ENCODE measurements at regions not wholly inside any gene's neighbourhood (a gene's known extent, or its start where the extent isn't known, plus 50 kb on each side); places are given as distances from the start of the nearest gene placed in this dataset.
"Not testable (repeated sequence)": the region's sequence is repeated elsewhere in the genome, so short reads cannot be mapped to it uniquely, and the experiment has no call there.

DNA sequence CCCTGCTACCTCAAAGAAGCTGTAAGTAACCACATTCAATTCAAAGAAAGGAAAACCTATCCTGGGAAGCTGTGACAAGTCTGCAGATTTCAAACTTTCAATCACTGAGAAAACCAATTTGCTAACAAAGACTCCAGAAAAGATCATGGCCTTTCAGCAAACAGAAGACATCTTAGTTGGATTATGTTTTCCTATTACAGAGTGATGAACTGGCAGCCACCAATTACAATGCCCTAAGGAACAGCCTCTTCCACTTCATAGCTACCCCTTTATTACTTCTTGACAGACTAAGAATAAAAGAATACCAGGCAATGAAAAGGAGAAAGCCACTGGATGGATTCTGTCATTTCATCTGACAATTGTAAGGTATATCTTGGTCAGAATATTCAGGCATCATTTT is 128.2 kb upstream of the RASEF start:
- DNase-seq (ENCODE audit: low spot score) (no peak), FAIRE-seq (no peak)

GRCh38 chr9:83189026-83189425 is 126.1 kb upstream of the RASEF start:
- not testable (repeated sequence) for FAIRE-seq; DNase-seq (ENCODE audit: low spot score)

DNA sequence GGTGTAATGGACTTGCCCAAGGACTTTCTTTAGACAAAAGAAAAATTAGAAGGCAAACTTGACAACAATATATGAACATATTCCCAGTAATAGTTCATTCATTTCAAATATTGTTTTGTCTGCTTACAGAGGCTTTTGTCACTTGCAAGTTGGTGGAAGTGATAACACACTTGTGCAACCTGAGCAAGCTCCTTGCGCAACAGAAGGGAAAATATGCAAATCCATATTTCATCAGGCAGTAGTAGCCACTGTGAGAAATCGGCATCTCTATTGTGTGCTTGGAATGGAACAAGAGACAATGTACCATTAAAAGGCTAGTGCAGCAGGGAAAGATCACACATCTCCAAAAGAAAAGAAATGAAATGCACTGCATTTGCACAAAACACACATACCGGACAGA is 125.3 kb upstream of the RASEF start:
- FAIRE-seq: no peak
- no peak for DNase-seq (ENCODE audit: low spot score)

GRCh38 chr9:83186155-83186737 is 123.3 kb upstream of the RASEF start:
- FAIRE-seq: no peak
- DNase-seq (ENCODE audit: low spot score): no peak

DNA sequence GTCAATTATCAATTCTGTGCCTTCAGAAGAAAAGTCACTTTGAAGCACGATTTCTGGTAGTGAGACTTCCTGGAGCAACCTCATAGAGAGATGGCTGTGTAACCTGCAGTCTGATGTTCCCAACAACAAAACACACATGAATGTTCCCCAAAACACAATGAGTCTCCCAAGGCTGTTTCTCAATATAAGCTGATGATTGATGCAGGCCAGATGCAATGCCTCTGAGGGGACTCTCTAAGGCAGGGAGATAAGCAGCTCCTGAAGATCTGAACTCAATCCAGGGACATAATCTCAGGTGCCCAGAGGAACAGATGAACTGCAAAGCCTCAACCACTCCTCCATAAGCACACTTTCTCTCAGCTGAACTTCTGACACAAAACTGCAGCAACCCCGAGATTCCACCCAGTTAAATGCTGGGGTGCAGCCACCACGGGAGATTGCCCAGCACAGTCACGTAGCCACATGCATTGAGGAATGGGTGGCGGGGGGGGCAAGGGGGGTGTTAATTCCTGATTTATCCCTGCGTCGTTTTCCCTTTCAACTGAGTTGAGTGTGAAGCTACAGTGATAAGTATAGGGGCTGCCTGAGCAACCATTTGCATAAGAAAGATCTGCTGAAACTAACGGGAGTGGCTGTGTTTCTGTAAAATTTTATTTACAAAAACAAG is 122.7 kb upstream of the RASEF start:
- DNase-seq (ENCODE audit: low spot score) (no peak), FAIRE-seq (no peak)

DNA sequence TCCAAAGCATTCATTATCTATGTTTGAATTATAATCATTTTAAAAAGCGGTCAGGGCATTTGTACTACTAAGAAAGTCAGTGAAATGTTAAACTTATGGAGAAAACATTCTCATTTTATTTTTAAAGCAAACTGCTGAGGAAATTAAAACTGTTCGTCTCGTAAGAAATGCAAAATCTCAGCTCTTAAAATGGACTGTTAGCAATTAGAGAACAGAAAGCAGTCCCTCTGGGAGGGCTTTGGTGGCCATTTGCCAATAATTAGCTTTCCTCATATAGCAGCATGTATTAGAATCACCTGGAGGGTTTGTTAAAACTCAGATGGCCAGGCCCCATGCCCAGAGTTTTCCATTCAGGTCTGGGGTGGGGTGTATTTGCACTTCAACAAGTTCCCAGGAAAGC is 120.7 kb upstream of the RASEF start:
- DNase-seq (ENCODE audit: low spot score) (no peak), FAIRE-seq (no peak)

DNA sequence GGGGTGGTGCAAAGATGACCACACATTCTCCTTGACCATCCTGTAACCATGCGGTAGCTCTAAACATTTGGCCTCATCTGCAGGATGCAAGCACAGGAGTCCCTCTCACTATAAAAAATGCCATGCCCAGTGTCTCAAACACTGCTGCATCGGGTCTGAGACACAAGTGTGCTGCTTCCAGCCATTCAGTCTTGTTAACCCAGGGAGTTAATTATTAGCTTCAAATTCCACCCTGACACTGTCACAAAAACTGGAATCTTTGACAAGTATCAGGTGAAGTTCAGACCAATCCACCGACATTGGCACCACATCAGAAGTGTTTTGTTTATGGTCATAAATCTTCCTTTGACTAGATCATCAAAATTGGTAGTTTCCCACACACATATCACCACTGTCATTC is 119.1 kb upstream of the RASEF start:
- DNase-seq (ENCODE audit: low spot score): peak; percentile 18
- FAIRE-seq: peak; percentile 69

- DNase-seq (ENCODE audit: low spot score): no peak
- no peak for FAIRE-seq
These were observed 115.8 kb upstream of the RASEF start for GRCh38 chr9:83178717-83179116.

DNA sequence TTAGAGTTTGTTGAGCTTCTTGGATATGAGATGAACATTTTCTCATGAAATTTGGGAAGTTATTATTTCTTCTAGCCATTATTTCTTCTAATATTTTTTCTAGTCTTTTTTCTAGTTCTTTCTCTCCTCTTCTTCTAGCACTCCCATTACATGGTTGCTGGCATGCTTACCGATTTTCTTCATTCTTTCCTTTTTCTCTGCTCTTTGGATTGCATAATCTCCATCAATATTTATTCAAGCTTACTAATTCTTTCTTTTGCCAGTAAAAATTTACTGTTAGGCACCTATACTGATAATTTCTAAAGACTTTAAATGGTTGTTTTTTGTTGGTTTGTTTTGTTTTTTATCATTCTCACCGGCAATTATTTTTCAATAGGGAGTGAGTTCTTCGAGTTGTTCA is 114.8 kb upstream of the RASEF start:
- FAIRE-seq: no peak
- no peak for DNase-seq (ENCODE audit: low spot score)

- FAIRE-seq (no peak), DNase-seq (ENCODE audit: low spot score) (no peak)
These were observed 104.2 kb upstream of the RASEF start for GRCh38 chr9:83167126-83167525.

DNA sequence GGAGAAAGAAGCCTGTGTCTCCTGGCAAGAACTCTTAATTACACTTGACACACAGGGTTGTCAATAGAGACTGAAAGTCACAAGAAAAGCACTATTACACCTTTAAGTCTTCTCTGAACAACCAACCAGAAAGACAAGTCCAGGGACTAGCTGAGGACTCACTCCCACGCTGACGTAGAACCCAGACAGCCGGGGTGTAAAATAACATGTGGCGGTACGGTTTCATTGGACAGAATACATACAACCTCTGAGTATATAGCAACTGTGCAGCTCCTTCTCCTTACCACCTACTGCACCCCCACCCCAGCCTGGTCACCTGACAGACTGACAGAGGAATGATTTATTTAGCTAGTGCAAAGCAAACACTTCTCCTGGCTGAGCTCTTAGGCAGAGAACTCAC is 103.4 kb upstream of the RASEF start:
- no peak for FAIRE-seq
- no peak for DNase-seq (ENCODE audit: low spot score)

- no peak for DNase-seq (ENCODE audit: low spot score)
- no peak for FAIRE-seq
These were observed 92.8 kb upstream of the RASEF start for GRCh38 chr9:83155733-83156132.

DNA sequence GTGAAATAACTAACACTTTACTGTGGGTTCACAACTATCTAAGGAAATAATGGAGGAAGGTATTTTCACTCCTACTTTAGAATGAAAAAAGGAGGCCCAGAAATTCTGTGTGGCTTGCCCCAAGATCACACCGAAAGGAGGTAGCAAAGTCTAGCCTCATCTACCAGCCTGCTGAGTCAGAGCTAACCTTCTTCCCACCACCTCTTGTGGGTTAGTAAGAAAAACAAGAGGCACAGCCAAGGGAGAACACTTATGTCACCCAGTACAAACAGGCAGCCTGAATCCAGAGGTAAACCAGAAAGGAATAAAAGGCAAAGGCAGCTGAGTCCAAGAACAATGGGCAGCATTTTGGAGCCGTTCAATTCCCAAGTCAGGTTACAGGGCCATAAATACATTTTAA is 91.9 kb upstream of the RASEF start:
- peak; percentile 79 for FAIRE-seq
- peak; percentile 74 for DNase-seq (ENCODE audit: low spot score)

GRCh38 chr9:83154087-83154736 is 91.3 kb upstream of the RASEF start:
- DNase-seq (ENCODE audit: low spot score) (peak; percentile 70), FAIRE-seq (peak; percentile 90)

DNA sequence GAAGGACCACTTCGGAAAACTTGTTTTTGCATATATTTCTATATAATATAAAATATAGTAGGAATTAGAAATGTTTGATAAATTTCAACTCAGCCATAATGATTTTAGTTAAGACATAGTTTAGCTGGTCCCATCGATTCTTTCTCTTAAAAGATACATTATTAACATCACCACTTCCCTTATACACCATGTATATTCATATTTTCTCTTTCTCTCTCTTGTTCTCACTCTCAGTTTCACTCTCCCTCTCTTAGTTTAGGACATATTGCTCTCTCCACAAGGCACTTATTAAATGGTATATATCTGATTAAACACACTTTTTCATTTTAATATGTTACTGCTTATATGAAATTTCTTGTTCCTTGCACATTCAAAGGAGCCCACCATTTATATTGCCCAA is 90.1 kb upstream of the RASEF start:
- DNase-seq (ENCODE audit: low spot score) (no peak), FAIRE-seq (no peak)

DNA sequence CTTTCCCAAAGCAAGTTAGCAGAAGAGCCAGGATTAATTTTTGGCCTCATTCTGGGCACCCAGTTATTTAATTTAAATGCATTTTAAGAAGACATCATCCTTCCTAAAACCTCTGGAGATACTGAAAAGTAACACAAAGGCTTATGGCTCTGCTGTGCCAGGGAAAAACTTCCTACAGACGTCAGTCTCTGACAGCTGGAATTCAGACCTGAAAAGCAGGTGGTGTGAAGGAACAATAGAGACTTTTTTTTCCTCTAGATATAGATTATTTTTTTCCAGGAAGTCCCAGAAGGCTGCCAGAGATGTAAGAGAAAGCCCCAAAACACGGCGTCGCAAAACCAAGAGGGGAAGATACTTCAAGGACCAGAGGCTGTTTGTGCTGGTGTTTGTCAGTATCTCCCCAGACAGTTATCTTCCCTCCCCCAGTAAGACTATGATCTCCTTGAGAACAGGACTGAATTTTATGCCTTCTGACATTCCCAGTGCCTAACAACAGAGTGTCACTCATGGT is 88.7 kb upstream of the RASEF start:
- DNase-seq (ENCODE audit: low spot score) (no peak), FAIRE-seq (no peak)

DNA sequence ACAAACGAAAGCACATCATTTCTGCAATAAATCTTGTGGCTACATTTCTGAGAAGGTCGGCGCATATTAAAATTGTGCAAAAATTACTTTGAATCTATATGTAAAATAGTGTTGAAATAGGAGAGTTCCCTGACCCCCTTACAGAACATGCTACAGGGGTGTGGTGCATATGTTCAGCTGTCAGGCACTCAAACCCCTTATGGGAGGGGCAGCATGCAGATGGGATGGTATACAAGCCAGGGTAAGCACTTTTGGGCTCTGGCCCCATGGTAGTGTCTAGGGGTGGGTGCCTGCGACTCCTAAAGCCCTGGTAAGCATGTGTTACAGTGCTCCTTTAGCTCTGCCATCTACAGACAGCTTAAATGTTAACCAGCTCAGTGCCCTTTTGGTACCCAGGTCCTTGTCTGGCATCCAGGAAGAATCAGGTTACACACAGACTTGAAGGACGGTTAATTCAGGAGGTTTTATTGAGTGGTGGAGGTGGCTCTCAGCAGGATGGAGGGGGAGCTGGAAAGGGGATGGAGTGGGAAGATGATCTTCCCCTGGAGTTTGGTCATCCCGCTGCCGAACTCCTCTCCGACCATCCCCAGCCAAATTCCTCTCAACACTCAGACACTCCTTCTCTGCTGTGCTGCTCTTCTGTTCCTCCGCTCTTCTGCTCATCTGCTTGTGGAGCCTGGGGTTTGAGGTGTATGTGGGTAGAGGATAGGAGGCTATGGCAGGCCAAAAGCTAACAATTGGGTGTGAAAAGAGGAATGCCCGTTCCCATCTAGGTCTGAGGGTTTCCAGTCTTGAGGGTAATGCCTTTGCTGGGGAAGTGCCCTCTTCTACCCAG is 84.6 kb upstream of the RASEF start:
- FAIRE-seq: no peak
- DNase-seq (ENCODE audit: low spot score): no peak

GRCh38 chr9:83146325-83146724 is 83.4 kb upstream of the RASEF start:
- DNase-seq (ENCODE audit: low spot score) (no peak), FAIRE-seq (no peak)

GRCh38 chr9:83144492-83144891 is 81.5 kb upstream of the RASEF start:
- DNase-seq (ENCODE audit: low spot score) (no peak), FAIRE-seq (no peak)

- no peak for FAIRE-seq
These were observed 79.4 kb upstream of the RASEF start for GRCh38 chr9:83142389-83142788.

GRCh38 chr9:83141887-83142286 is 78.9 kb upstream of the RASEF start:
- DNase-seq (ENCODE audit: low spot score) (no peak), FAIRE-seq (no peak)

More at GRCh38 chr9:83142389-83142788, 79.4 kb upstream of the RASEF start:
- no peak for DNase-seq (ENCODE audit: low spot score)

DNA sequence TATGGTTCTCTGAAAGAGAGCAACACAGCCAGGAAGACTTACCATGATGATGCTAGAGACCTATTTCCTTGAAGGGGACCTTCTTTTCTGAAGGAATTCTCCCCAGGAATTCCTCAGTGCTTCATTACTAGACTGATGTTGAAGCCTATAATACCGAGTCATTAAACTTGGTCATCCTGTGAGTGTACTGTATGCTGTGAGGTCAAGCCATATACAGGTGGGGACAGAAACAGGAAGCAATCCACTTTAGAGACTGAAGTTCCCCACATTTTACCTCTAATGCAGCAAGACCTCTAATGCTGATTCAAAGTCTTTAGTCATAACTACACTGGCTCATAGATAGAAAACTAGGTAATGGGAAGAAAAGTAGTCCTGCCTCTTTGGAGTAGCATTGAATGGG is 77.1 kb upstream of the RASEF start:
- no peak for FAIRE-seq
- DNase-seq (ENCODE audit: low spot score): no peak
